T-helper 17 cell (primary cell): ENCODE measurements at regions not wholly inside any gene's neighbourhood (a gene's known extent, or its start where the extent isn't known, plus 50 kb on each side); places are given as distances from the start of the nearest gene placed in this dataset.

ENCODE experiments used
- ATAC-seq: fragments of 150-1000 bp; cut with Tn5 transposase; 2 replicates; pipeline ENCODE4 v1.10.0; 2021; ENCODE audit warnings: mild to moderate bottlenecking, moderate library complexity
- DNase-seq, 3 donors: peaks; one replicate each; pipeline versions ENCODE4 v3.0.0 to v3.0.0-alpha.2; 2020 to 2021
- H3K9me3 ChIP-seq: one replicate; pipeline ENCODE4 v1.7.0; 2013; ENCODE audit warnings: low read length, mild to moderate bottlenecking; ENCODE audit not compliant: control insufficient read depth, poor library complexity, severe bottlenecking
- H3K27ac Mint-ChIP-seq: one replicate; pipeline ENCODE4 v1.8.0; 2022; ENCODE audit warnings: mild to moderate bottlenecking, moderate library complexity, mixed read lengths
- H3K27me3 Mint-ChIP-seq: one replicate; pipeline ENCODE4 v1.8.0; 2022; ENCODE audit warnings: mixed read lengths
- H3K36me3 Mint-ChIP-seq: one replicate; pipeline ENCODE4 v1.8.0; 2022; ENCODE audit warnings: low read depth, mixed read lengths
- H3K4me1 Mint-ChIP-seq: one replicate; pipeline ENCODE4 v1.8.0; 2022; ENCODE audit warnings: mild to moderate bottlenecking, mixed read lengths
- H3K4me3 Mint-ChIP-seq: one replicate; pipeline ENCODE4 v1.8.0; 2022; ENCODE audit warnings: mild to moderate bottlenecking, moderate library complexity, mixed read lengths

GRCh38 chr9:105963343-105964099 lies 269.2 kb downstream of the TMEM38B start:
- ATAC-seq (no peak), DNase-seq (no peak)
- Mint-ChIP-seq H3K4me1 (no peaks in the 10 kb centered on the region), H3K27me3 (no peaks in the 10 kb centered on the region), H3K27ac (no peak overlapping the region), H3K4me3 (no peak overlapping the region), H3K36me3 (no peaks in the 10 kb centered on the region)
- no peaks in the 10 kb centered on the region for H3K9me3 ChIP-seq

- no peak overlapping the region for H3K27ac Mint-ChIP-seq
- no peak for DNase-seq
- no peaks in the 10 kb centered on the region for H3K4me1 Mint-ChIP-seq
- ATAC-seq = no peak
- H3K9me3 ChIP-seq = no peaks in the 10 kb centered on the region
- H3K4me3 Mint-ChIP-seq = no peak overlapping the region
- H3K36me3 Mint-ChIP-seq = no peaks in the 10 kb centered on the region
- no peaks in the 10 kb centered on the region for H3K27me3 Mint-ChIP-seq
These were observed 269.8 kb downstream of the TMEM38B start for GRCh38 chr9:105964156-105964555.

GRCh38 chr9:105966834-105967233 lies 272.5 kb downstream of the TMEM38B start:
- ATAC-seq = no peak
- no peak overlapping the region for H3K27ac Mint-ChIP-seq
- H3K36me3 Mint-ChIP-seq = no peaks in the 10 kb centered on the region
- H3K4me3 Mint-ChIP-seq = no peak overlapping the region
- H3K4me1 Mint-ChIP-seq = no peaks in the 10 kb centered on the region
- no peaks in the 10 kb centered on the region for H3K9me3 ChIP-seq
- DNase-seq = no peak
- H3K27me3 Mint-ChIP-seq = no peaks in the 10 kb centered on the region

- Mint-ChIP-seq H3K27ac (no peak overlapping the region), H3K4me3 (no peak overlapping the region), H3K27me3 (no peaks in the 10 kb centered on the region), H3K36me3 (no peaks in the 10 kb centered on the region), H3K4me1 (no peaks in the 10 kb centered on the region)
- no peaks in the 10 kb centered on the region for H3K9me3 ChIP-seq
- DNase-seq (no peak), ATAC-seq (no peak)
These were observed 272.9 kb downstream of the TMEM38B start for GRCh38 chr9:105967248-105967647.

GRCh38 chr9:105967797-105968196 lies 273.5 kb downstream of the TMEM38B start:
- H3K4me1 Mint-ChIP-seq = no peaks in the 10 kb centered on the region
- no peaks in the 10 kb centered on the region for H3K9me3 ChIP-seq
- ATAC-seq (no peak), DNase-seq (no peak)
- no peaks in the 10 kb centered on the region for H3K36me3 Mint-ChIP-seq
- H3K27me3 Mint-ChIP-seq = no peaks in the 10 kb centered on the region
- no peak overlapping the region for H3K27ac Mint-ChIP-seq
- H3K4me3 Mint-ChIP-seq = no peak overlapping the region

- no peaks in the 10 kb centered on the region for H3K27me3 Mint-ChIP-seq
- no peak overlapping the region for H3K4me3 Mint-ChIP-seq
- ATAC-seq (no peak), DNase-seq (no peak)
- H3K27ac Mint-ChIP-seq = no peak overlapping the region
- no peaks in the 10 kb centered on the region for H3K36me3 Mint-ChIP-seq
- no peaks in the 10 kb centered on the region for H3K9me3 ChIP-seq
- H3K4me1 Mint-ChIP-seq = no peaks in the 10 kb centered on the region
These were observed 274.6 kb downstream of the TMEM38B start for GRCh38 chr9:105968811-105969466.

- H3K27ac Mint-ChIP-seq = no peak overlapping the region
- H3K27me3 Mint-ChIP-seq = no peaks in the 10 kb centered on the region
- H3K4me3 Mint-ChIP-seq = no peak overlapping the region
- DNase-seq (no peak), ATAC-seq (no peak)
- no peaks in the 10 kb centered on the region for H3K4me1 Mint-ChIP-seq
- no peaks in the 10 kb centered on the region for H3K36me3 Mint-ChIP-seq
- no peaks in the 10 kb centered on the region for H3K9me3 ChIP-seq
These were observed 275.3 kb downstream of the TMEM38B start for GRCh38 chr9:105969636-105970035.

- ATAC-seq = no peak
- Mint-ChIP-seq H3K36me3 (no peaks in the 10 kb centered on the region), H3K27ac (no peak overlapping the region), H3K27me3 (no peaks in the 10 kb centered on the region), H3K4me1 (no peaks in the 10 kb centered on the region), H3K4me3 (no peak overlapping the region)
- no peaks in the 10 kb centered on the region for H3K9me3 ChIP-seq
- no peak for DNase-seq
These were observed 277.6 kb downstream of the TMEM38B start for GRCh38 chr9:105971986-105972385.

GRCh38 chr9:105972466-105973204 lies 278.3 kb downstream of the TMEM38B start:
- H3K4me1 Mint-ChIP-seq = no peaks in the 10 kb centered on the region
- DNase-seq (no peak), ATAC-seq (no peak)
- H3K27me3 Mint-ChIP-seq = no peaks in the 10 kb centered on the region
- no peaks in the 10 kb centered on the region for H3K9me3 ChIP-seq
- H3K27ac Mint-ChIP-seq = no peak overlapping the region
- no peaks in the 10 kb centered on the region for H3K36me3 Mint-ChIP-seq
- no peak overlapping the region for H3K4me3 Mint-ChIP-seq

GRCh38 chr9:105973951-105974351 lies 279.6 kb downstream of the TMEM38B start:
- no peaks in the 10 kb centered on the region for H3K36me3 Mint-ChIP-seq
- H3K27me3 Mint-ChIP-seq = no peaks in the 10 kb centered on the region
- no peak for DNase-seq
- H3K4me1 Mint-ChIP-seq = no peaks in the 10 kb centered on the region
- H3K9me3 ChIP-seq = no peaks in the 10 kb centered on the region
- ATAC-seq = no peak
- H3K4me3 Mint-ChIP-seq = no peak overlapping the region
- H3K27ac Mint-ChIP-seq = no peak overlapping the region

- no peaks in the 10 kb centered on the region for H3K9me3 ChIP-seq
- no peak overlapping the region for H3K27ac Mint-ChIP-seq
- no peaks in the 10 kb centered on the region for H3K27me3 Mint-ChIP-seq
- no peaks in the 10 kb centered on the region for H3K36me3 Mint-ChIP-seq
- H3K4me1 Mint-ChIP-seq = no peaks in the 10 kb centered on the region
- DNase-seq (no peak), ATAC-seq (no peak)
- no peak overlapping the region for H3K4me3 Mint-ChIP-seq
These were observed 281.7 kb downstream of the TMEM38B start for GRCh38 chr9:105975886-105976645.

- no peaks in the 10 kb centered on the region for H3K36me3 Mint-ChIP-seq
- H3K27ac Mint-ChIP-seq = no peak overlapping the region
- ATAC-seq (no peak), DNase-seq (no peak)
- H3K4me3 Mint-ChIP-seq = no peak overlapping the region
- no peaks in the 10 kb centered on the region for H3K9me3 ChIP-seq
- H3K27me3 Mint-ChIP-seq = no peaks in the 10 kb centered on the region
- H3K4me1 Mint-ChIP-seq = no peaks in the 10 kb centered on the region
These were observed 284.0 kb downstream of the TMEM38B start for GRCh38 chr9:105978336-105978735.

- no peaks in the 10 kb centered on the region for H3K4me1 Mint-ChIP-seq
- no peak overlapping the region for H3K27ac Mint-ChIP-seq
These were observed 284.5 kb downstream of the TMEM38B start for GRCh38 chr9:105978826-105979225.

More at GRCh38 chr9:105978826-105979225, 284.5 kb downstream of the TMEM38B start:
- H3K36me3 Mint-ChIP-seq = no peaks in the 10 kb centered on the region
- no peak for DNase-seq
- no peak overlapping the region for H3K4me3 Mint-ChIP-seq
- H3K27me3 Mint-ChIP-seq = no peaks in the 10 kb centered on the region
- ATAC-seq = no peak
- H3K9me3 ChIP-seq = no peaks in the 10 kb centered on the region
